Forelimb muscle (tissue), 1 donor: ENCODE measurements at regions not wholly inside any gene's neighbourhood (a gene's known extent, or its start where the extent isn't known, plus 50 kb on each side); places are given as distances from the start of the nearest gene placed in this dataset.

ENCODE experiments used
- DNase-seq: peaks from one replicate; pipeline ENCODE4 v3.0.0-alpha.2; 2013; ENCODE audit warnings: low read depth

DNA sequence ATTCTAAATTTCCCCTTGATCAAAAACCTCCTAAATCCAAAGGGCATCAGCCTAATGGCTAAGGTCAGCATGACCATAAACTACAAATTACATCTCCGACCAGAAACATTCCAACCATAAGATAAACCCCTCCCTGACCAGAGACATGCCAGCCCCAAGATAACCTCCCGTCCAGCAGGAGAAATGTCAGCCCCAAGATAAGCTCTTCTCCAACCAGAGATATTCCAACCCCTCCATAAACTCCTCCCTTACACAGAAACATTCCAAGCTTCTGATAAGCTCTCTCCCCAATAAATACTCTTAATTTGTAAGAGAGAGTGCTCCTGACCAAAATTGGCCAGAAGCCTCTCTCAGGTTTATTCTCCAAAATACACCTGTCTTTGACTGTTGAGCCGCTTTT, 274.0 kb downstream of the RNF152 start:
- no peak for DNase-seq

DNA sequence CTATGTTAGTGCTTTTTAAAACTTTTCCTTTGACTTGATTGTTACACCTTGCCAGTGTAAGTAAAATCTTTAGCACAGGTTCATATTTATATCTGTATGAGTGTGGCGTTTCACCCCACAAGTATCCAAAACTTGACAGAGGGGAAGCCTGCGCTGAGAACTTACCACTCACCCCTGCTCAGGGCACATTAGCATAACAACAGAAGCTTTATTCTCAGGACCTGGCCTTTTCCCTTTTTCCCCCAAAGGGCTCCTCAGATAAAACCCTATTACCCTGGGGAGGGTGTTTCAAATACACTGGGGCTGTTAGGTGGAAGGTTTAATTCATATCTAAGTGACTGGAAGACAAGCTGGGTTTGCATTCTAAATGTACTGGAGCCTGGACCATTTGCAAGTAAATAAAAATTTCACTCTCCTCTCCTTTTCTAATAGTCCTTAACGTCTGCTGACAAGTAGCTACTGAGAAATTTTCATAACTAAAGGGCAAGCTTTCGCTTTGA, 276.6 kb downstream of the RNF152 start:
- DNase-seq = no peak

DNA sequence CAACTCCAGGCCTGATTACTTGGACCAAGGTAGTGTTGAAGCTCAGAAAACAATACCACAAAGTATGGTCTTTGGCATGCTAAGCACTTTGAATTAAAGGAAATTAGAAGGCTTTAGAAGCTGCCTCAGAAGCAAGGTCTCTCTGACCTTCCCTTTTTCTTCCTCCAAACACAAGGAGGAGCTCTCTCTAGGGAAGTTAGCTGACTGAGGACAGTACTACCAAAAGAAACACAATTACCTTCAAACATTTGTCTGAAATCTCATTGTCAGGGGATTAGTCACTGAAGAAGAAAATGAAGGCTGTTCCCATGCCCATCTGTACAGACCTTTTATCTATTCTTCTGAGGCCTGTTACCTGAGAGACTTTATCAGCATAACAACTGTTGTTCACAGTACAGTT, 279.3 kb downstream of the CDH20 start:
- DNase-seq = no peak

DNA sequence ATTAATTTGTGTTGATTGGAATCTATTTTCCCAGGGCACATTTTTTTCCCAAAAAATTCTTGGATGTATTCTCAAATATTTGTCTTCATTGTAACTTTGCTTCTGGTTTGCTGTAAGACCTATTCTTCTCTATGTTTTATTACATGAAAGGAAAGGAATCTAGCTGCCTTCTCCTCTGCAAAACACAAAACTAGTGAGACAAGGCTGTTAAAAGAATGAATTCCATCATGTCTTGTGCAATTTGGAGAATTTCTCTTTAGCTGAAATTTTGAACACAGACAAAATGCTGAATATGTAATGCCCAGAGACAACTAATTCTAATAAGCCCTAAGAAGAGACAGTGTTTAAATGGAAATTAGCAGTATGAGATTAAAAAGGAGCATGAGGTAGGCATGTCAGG, 275.9 kb downstream of the CDH20 start:
- DNase-seq = no peak

DNA sequence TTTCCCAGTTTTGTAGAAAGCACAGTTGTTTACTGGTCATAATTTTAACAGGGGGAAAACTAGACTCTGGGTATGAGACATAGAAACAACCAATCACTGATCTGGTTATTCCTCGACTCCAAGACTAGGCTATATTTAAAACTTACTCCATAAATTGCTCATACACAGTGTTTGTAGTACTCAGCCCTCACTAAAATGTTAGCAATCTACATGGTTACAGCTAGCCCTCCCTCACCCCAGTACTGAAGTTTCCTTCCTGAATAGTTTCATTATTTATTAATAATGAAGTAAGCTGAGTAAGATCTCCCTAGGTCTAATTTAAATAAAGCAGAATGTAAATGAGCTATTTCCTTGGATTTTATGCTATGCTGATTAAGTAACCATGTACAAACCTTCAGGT, 275.1 kb downstream of the CDH20 start:
- DNase-seq = no peak

DNA sequence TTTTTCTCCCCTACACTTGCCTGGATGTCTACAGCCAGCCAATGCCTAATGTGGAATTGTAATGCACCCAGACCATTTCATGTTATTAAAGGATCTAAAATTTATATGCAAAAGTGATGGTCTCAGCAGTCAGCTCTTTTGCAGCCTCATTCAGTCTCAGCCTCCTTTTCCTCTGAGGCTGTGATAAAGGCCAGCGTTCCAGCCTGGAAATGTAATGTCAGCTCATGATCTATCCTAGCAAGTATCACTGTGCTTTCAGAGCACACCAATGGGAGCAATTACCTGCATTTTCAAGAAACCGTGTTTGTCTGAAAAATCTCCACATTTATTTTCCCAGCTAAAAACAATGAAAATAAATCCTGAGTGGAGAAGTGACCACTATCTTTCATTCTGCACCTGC, 274.6 kb downstream of the CDH20 start:
- no peak for DNase-seq

DNA sequence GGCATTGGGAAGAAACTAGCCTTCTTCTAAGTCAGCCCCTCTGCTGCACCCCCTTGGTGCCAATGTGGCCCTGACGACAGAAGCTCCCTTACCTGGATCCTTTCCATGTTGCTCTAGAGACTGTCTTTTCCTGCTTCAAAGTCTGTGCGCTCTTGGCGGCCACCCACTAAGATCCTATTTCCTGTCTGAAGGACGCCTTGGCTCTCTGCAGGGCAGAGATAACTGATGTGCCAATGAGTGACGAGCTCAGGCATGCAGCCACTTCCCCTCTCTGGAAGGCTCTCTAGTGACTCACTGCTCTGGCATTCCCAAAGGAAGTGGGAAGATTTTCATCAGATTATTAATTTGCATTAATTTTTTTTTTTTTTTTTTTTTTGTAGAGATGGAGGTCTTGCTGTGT, 273.5 kb downstream of the CDH20 start:
- no peak for DNase-seq

DNA sequence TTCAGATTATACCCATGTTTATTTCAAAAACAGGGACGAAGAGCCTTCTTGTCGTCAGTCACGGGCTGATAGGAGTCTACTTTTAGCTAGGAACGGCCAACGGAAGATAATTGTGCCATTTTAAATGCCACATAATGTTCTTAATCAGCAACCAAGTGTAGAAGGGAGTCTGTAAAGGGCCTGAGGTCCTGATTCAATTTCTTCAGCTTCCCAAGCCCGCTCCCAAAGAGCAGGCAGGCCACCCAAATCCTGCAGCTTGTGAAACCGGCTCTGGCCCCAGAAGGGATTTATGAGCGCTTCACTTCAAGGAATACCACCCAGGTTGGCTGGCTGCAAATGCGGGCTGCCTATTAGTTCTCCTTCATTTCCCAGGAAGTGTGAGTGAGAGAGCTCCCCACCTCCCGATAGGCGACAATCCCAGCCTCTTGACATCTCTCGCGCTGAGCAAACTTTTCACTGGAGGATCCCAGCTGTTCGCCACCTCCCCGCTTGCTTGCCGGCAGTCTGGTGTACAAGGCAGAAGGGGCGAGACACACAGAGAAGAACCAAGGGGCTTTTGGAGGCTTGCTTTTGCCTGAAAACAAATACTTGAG, 272.9 kb downstream of the CDH20 start:
- DNase-seq = no peak

DNA sequence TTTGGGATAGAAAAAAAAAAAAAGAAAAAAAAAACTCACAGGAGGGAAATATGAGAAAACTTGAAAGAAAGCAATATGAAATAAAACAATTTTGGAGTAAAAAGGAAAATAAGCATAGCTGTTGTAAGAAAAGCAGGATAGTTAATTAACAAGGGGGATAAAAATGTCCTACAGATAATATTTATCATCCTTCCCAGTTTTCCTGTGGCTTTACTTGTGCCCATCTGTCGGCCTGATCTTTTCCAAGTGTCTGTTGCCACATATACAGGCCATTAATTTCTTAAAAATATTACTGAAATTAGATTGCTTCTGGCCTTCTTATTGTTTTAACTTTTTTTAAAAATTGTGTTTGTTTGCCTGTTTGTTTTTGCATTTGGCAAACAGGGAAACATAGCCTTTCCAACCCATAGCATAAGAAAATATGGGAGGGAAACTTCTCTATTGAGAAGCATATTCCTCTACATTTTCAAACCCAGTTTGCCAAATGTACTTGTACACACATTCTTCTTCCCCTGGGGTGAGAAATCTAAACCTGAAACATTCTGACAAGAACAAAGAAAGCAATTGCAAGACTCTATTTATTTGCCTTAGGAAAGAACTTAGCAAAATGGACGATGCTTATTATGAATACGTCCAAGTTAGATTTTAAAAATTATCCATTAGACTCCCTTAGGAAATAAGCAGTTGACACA, 272.3 kb downstream of the CDH20 start:
- DNase-seq = no peak
